ENCODE measurements at regions not wholly inside any gene's neighbourhood (a gene's known extent, or its start where the extent isn't known, plus 50 kb on each side); places are given as distances from the start of the nearest gene placed in this dataset.

- no peak for DNase-seq (ENCODE audit: low read depth, low spot score)
- FAIRE-seq, result no peak
- in situ Hi-C loops (cut with MboI) (no loop called here), intact Hi-C loops (cut with micrococcal nuclease; ENCODE audit: unreplicated experiment) (no loop called here)
- Histone ChIP-seq H4K20me1 (ENCODE audit: control insufficient read depth, insufficient read depth) (no peaks in the 10 kb centered on the region), H3K4me2 (ENCODE audit: control insufficient read depth, insufficient read depth) (no peak overlapping the region), H3K36me3 (ENCODE audit: control insufficient read depth in 2 of 2, insufficient read depth in 2 of 2, low read length in 1 of 2) (no peaks in the 10 kb centered on the region), H3K4me3 (no peak overlapping the region), H3K9ac (ENCODE audit: control insufficient read depth, insufficient read depth, low read length) (no peak overlapping the region), H3K79me2 (ENCODE audit: control insufficient read depth, insufficient read depth, low read length) (no peaks in the 10 kb centered on the region), H3K9me3 (replicated peaks; ENCODE audit: control insufficient read depth, insufficient read depth, low read length) (no peaks in the 10 kb centered on the region), H3K27me3 (replicated peaks in 1 of 2; ENCODE audit: control insufficient read depth in 2 of 2, insufficient read depth in 2 of 2, low read length in 1 of 2) (no peaks in the 10 kb centered on the region; a peak in 2 of 4 replicates), H3K27ac (ENCODE audit: control insufficient read depth, insufficient read depth) (no peak overlapping the region), H3K4me1 (ENCODE audit: control insufficient read depth, insufficient read depth, low read length) (no peaks in the 10 kb centered on the region), H2AFZ (ENCODE audit: control insufficient read depth, low read depth, low read length) (no peak overlapping the region)
- ChIA-PET SMC1A (ENCODE audit: uncharacterized antibody, unreplicated experiment) (no interaction called here), POLR2A (no interaction called here), RAD21 (ENCODE audit: unreplicated experiment) (no interaction called here), CTCF (no interaction called here)
- no peak for ATAC-seq
- TF ChIP-seq ZBTB33 (IDR thresholded peaks at IDR 0.05), result no peak
- no peak for TF ChIP-seq RELA (IDR thresholded peaks at IDR 0.05; ENCODE audit: borderline replicate concordance, partially characterized antibody)
- TF ChIP-seq SPI1 (IDR thresholded peaks at IDR 0.05; ENCODE audit: borderline replicate concordance, insufficient read depth, low read depth, low read length), result no peak
- TF ChIP-seq HDAC6 (IDR thresholded peaks at IDR 0.05; ENCODE audit: unreplicated experiment), result no peak
- TF ChIP-seq E4F1 (IDR thresholded peaks at IDR 0.05; ENCODE audit: borderline replicate concordance, partially characterized antibody), result no peak
- TF ChIP-seq ASH2L (IDR thresholded peaks at IDR 0.05; ENCODE audit: borderline replicate concordance, low read depth), result no peak
- no peak for TF ChIP-seq SIN3A (IDR thresholded peaks at IDR 0.05; ENCODE audit: low read depth, low read length)
- TF ChIP-seq SKIL (IDR thresholded peaks at IDR 0.05; ENCODE audit: low read depth, poor library complexity, severe bottlenecking), result no peak
- no peak for TF ChIP-seq USF2 (IDR thresholded peaks at IDR 0.05; ENCODE audit: borderline replicate concordance, low read depth, low read length)
- no peak for TF ChIP-seq CHD2 (IDR thresholded peaks at IDR 0.05; ENCODE audit: borderline replicate concordance, low read depth, low read length)
- TF ChIP-seq MEF2B (IDR thresholded peaks at IDR 0.05; ENCODE audit: partially characterized antibody, poor library complexity, severe bottlenecking), result no peak
- no peak for TF ChIP-seq MTA2 (IDR thresholded peaks at IDR 0.05; ENCODE audit: low read depth)
- TF ChIP-seq ATF7 (IDR thresholded peaks at IDR 0.05; ENCODE audit: low read depth), result no peak
- TF ChIP-seq MYB (IDR thresholded peaks at IDR 0.05; ENCODE audit: borderline replicate concordance, low read depth, low read length), result no peak
- no peak for TF ChIP-seq BCL11A (IDR thresholded peaks at IDR 0.05; ENCODE audit: low read depth, low read length)
- TF ChIP-seq TCF12 (IDR thresholded peaks at IDR 0.05; ENCODE audit: low read depth, low read length), result no peak
- no peak for TF ChIP-seq MXI1 (IDR thresholded peaks at IDR 0.05; ENCODE audit: low read depth, low read length)
- WGBS (ENCODE audit: insufficient coverage, insufficient replicate concordance, low lambda C conversion rate, missing lambda C conversion rate), result 17% methylated on average over 7 of the region's 7 CpGs
- BruUV-seq (replicated peaks), result no TSS peak
These were observed 137.4 kb downstream of the EHF start for GRCh38 chr11:34758262-34758661.

Measured in GM12878 (cell line).